ENCODE measurements at regions not wholly inside any gene's neighbourhood (a gene's known extent, or its start where the extent isn't known, plus 50 kb on each side); places are given as distances from the start of the nearest gene placed in this dataset.

DNA sequence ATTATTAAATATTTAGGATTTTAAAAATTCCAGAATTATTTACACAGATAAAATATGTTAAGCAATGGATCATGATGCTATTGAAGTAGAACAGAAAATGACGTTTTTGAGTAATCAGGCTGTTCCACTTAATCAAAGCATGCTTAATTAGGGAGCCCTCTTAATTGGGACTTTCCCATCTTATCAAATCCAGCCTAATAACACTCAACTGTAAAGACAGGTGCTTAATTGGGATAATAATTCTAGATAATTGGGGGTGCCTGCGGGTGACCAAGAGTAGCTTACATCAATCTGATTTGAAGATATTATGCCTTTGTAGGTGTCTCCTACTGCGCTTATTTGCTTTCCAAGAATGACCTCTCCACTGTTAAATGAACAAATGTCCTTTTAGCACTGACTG, 742.2 kb upstream of the SLITRK6 start:
- H3K27me3 Mint-ChIP-seq (ENCODE audit: low read depth), result no peaks in the 10 kb centered on the region
- TF ChIP-seq ZNF263 (CRISPR knock-in tag; IDR thresholded peaks at IDR 0.05; ENCODE audit: low read depth) (no peak), ATF6 (CRISPR knock-in tag; IDR thresholded peaks at IDR 0.05) (no peak), ZNF121 (CRISPR knock-in tag; IDR thresholded peaks at IDR 0.05) (no peak), ESRRA (CRISPR knock-in tag; IDR thresholded peaks at IDR 0.05; ENCODE audit: borderline replicate concordance) (no peak), JUN (CRISPR knock-in tag; IDR thresholded peaks at IDR 0.05) (no peak), CREB1 (CRISPR knock-in tag; IDR thresholded peaks at IDR 0.05) (no peak), ZNF416 (CRISPR knock-in tag; IDR thresholded peaks at IDR 0.05) (no peak), AR (CRISPR knock-in tag; IDR thresholded peaks at IDR 0.05) (no peak), RORB (CRISPR knock-in tag; IDR thresholded peaks at IDR 0.05) (no peak), NR1H2 (CRISPR knock-in tag; IDR thresholded peaks at IDR 0.05) (no peak), ETV6 (CRISPR knock-in tag; IDR thresholded peaks at IDR 0.05) (no peak), ELF4 (CRISPR knock-in tag; IDR thresholded peaks at IDR 0.05; ENCODE audit: low read depth) (no peak), NFATC4 (CRISPR knock-in tag; IDR thresholded peaks at IDR 0.05) (no peak), GRHL2 (CRISPR knock-in tag; IDR thresholded peaks at IDR 0.05; ENCODE audit: insufficient replicate concordance, severe bottlenecking) (no peak), ZBTB43 (CRISPR knock-in tag; IDR thresholded peaks at IDR 0.05) (no peak), E2F5 (CRISPR knock-in tag; IDR thresholded peaks at IDR 0.05) (no peak), SOX15 (CRISPR knock-in tag; IDR thresholded peaks at IDR 0.05) (no peak)
- TF ChIP-seq, protein P1, sequence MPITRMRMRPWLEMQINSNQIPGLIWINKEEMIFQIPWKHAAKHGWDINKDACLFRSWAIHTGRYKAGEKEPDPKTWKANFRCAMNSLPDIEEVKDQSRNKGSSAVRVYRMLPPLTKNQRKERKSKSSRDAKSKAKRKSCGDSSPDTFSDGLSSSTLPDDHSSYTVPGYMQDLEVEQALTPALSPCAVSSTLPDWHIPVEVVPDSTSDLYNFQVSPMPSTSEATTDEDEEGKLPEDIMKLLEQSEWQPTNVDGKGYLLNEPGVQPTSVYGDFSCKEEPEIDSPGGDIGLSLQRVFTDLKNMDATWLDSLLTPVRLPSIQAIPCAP (CRISPR knock-in tag; IDR thresholded peaks at IDR 0.05), result no peak
- TF ChIP-seq, protein P2, sequence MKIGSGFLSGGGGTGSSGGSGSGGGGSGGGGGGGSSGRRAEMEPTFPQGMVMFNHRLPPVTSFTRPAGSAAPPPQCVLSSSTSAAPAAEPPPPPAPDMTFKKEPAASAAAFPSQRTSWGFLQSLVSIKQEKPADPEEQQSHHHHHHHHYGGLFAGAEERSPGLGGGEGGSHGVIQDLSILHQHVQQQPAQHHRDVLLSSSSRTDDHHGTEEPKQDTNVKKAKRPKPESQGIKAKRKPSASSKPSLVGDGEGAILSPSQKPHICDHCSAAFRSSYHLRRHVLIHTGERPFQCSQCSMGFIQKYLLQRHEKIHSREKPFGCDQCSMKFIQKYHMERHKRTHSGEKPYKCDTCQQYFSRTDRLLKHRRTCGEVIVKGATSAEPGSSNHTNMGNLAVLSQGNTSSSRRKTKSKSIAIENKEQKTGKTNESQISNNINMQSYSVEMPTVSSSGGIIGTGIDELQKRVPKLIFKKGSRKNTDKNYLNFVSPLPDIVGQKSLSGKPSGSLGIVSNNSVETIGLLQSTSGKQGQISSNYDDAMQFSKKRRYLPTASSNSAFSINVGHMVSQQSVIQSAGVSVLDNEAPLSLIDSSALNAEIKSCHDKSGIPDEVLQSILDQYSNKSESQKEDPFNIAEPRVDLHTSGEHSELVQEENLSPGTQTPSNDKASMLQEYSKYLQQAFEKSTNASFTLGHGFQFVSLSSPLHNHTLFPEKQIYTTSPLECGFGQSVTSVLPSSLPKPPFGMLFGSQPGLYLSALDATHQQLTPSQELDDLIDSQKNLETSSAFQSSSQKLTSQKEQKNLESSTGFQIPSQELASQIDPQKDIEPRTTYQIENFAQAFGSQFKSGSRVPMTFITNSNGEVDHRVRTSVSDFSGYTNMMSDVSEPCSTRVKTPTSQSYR (CRISPR knock-in tag; IDR thresholded peaks at IDR 0.05), result no peak
- TF ChIP-seq, protein P3, sequence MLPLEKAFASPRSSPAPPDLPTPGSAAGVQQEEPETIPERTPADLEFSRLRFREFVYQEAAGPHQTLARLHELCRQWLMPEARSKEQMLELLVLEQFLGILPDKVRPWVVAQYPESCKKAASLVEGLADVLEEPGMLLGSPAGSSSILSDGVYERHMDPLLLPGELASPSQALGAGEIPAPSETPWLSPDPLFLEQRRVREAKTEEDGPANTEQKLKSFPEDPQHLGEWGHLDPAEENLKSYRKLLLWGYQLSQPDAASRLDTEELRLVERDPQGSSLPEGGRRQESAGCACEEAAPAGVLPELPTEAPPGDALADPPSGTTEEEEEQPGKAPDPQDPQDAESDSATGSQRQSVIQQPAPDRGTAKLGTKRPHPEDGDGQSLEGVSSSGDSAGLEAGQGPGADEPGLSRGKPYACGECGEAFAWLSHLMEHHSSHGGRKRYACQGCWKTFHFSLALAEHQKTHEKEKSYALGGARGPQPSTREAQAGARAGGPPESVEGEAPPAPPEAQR (CRISPR knock-in tag; IDR thresholded peaks at IDR 0.05), result no peak
- H3K4me3 Mint-ChIP-seq, result no peak overlapping the region
- ChIA-PET POLR2A (no interaction called here), CTCF (no interaction called here)
- no peak for DNase-seq (ENCODE audit: low spot score)
- no peak overlapping the region for H3K27ac Mint-ChIP-seq
- no peaks in the 10 kb centered on the region for H3K4me1 Mint-ChIP-seq
- H3K36me3 Mint-ChIP-seq, result no peaks in the 10 kb centered on the region
- H3K9me3 Mint-ChIP-seq, result 0 out of 2 replicates have a peak, but pooled peaks cover 6% of the 10 kb centered on the region
- no peak for ATAC-seq

Measured in WTC11 (cell line).